H1 (cell line): ENCODE measurements at regions not wholly inside any gene's neighbourhood (a gene's known extent, or its start where the extent isn't known, plus 50 kb on each side); places are given as distances from the start of the nearest gene placed in this dataset.

Experiments used
- CTCF ChIA-PET: fragments of 300-600 bp; sonication (Branson Sonifier 250); formaldehyde crosslinking; loops from one replicate; lab custom pipeline; 2021; ENCODE audit not compliant: partially characterized antibody; lab: Charles Lee
- POLR2A ChIA-PET: fragments of 300-600 bp; sonication (Branson Sonifier 250); formaldehyde crosslinking; loops from one replicate; lab custom pipeline; 2021; ENCODE audit warnings: inconsistent platforms; ENCODE audit not compliant: partially characterized antibody; lab: Charles Lee
- DNase-seq, 2 experiments: peaks; one replicate each; pipeline versions ENCODE4 v3.0.0 to v3.0.0-alpha.2; 2010 to 2022; ENCODE audit warnings: low spot score in 2 of 2, low read depth in 1 of 2, mixed read lengths in 1 of 2
- FAIRE-seq: peaks from 2 replicates; lab custom pipeline; 2011; peaks lifted over from hg19 to GRCh38; lab: Jason Lieb, UNC
- H2AFZ ChIP-seq: 2 replicates; pipeline ENCODE4 v1.8.1; 2012; ENCODE audit warnings: low read length, inconsistent platforms
- H2AK5ac ChIP-seq: 2 replicates; pipeline ENCODE4 v1.6.1; 2013; ENCODE audit warnings: low read depth, low read length
- H2BK120ac ChIP-seq: replicated peaks from 2 replicates; pipeline ENCODE3; 2013; ENCODE audit warnings: low read depth, low read length, inconsistent platforms
- H2BK12ac ChIP-seq: 2 replicates; pipeline ENCODE4 v1.6.1; 2013; ENCODE audit warnings: low read depth, low read length
- H2BK15ac ChIP-seq: 2 replicates; pipeline ENCODE4 v1.6.1; 2013; ENCODE audit warnings: low read length
- H2BK20ac ChIP-seq: 2 replicates; pipeline ENCODE4 v1.6.1; 2013; ENCODE audit warnings: low read length
- H2BK5ac ChIP-seq: 2 replicates; pipeline ENCODE4 v1.6.1; 2013; ENCODE audit warnings: low read depth, low read length
- H3K14ac ChIP-seq: 2 replicates; pipeline ENCODE4 v1.6.1; 2013; ENCODE audit warnings: inconsistent platforms; ENCODE audit not compliant: insufficient read length
- H3K18ac ChIP-seq: 2 replicates; pipeline ENCODE4 v1.6.1; 2013; ENCODE audit warnings: low read length; ENCODE audit errors: extremely low read depth
- H3K23ac ChIP-seq: 2 replicates; pipeline ENCODE4 v1.6.1; 2013; ENCODE audit warnings: inconsistent platforms; ENCODE audit not compliant: insufficient read length
- H3K23me2 ChIP-seq: 2 replicates; pipeline ENCODE4 v1.6.1; 2013; ENCODE audit warnings: low read depth, low read length
- H3K27ac ChIP-seq: 2 replicates; pipeline ENCODE4 v1.6.1; 2011; ENCODE audit warnings: low read depth, low read length, inconsistent platforms
- H3K27me3 ChIP-seq, 4 experiments: replicated peaks in 1 of 4; 1 replicate in 1 of 4; 2 replicates in 3 of 4; pipeline versions ENCODE4 v1.6.1 to v1.8.1; 2011 to 2013; ENCODE audit warnings: low read length in 3 of 4, mild to moderate bottlenecking in 3 of 4, inconsistent platforms in 2 of 4, mixed read lengths in 2 of 4, moderate library complexity in 1 of 4; ENCODE audit not compliant: control insufficient read depth in 3 of 4, insufficient read depth in 3 of 4; ENCODE audit errors: extremely low read depth in 1 of 4
- H3K36me3 ChIP-seq, 4 experiments: 2 replicates each; pipeline versions ENCODE4 v1.6.1 to v1.8.1; 2011 to 2013; ENCODE audit warnings: mild to moderate bottlenecking in 4 of 4, low read length in 3 of 4, moderate library complexity in 2 of 4, control low read depth in 1 of 4, inconsistent platforms in 1 of 4; ENCODE audit not compliant: insufficient read depth in 4 of 4, control insufficient read depth in 2 of 4
- H3K4ac ChIP-seq: replicated peaks from 2 replicates; pipeline ENCODE3; 2013; ENCODE audit warnings: low read length, low read depth, mixed read lengths, inconsistent platforms; ENCODE audit not compliant: insufficient read length
- H3K4me1 ChIP-seq, 4 experiments: replicated peaks in 1 of 4; 1 replicate in 1 of 4; 2 replicates in 3 of 4; pipeline versions ENCODE4 v1.6.1 to v1.8.1; 2011 to 2013; ENCODE audit warnings: low read length in 3 of 4, inconsistent platforms in 2 of 4, mixed read lengths in 1 of 4; ENCODE audit not compliant: insufficient read depth in 4 of 4, control insufficient read depth in 3 of 4
- H3K4me2 ChIP-seq, 2 experiments: 2 replicates each; pipeline versions ENCODE4 v1.6.1 to v1.8.1; 2011 to 2013; ENCODE audit warnings: low read depth in 2 of 2, low read length in 2 of 2, control low read depth in 1 of 2, inconsistent platforms in 1 of 2, mild to moderate bottlenecking in 1 of 2; ENCODE audit not compliant: insufficient read depth in 1 of 2
- H3K4me3 ChIP-seq, 4 experiments: fragments of 200-600, 300-600 bp in 1 of 4; sonication (generic), shearing (Covaris generic), sonication (Bioruptor Twin) in 1 of 4; 2 replicates each; pipeline versions ENCODE4 v1.5.1 to v1.8.1; 2011 to 2016; ENCODE audit warnings: low read length in 4 of 4, low read depth in 3 of 4, control low read depth in 2 of 4, inconsistent platforms in 2 of 4, mild to moderate bottlenecking in 2 of 4, mixed read lengths in 1 of 4, moderate library complexity in 1 of 4; ENCODE audit not compliant: insufficient read depth in 2 of 4; ENCODE audit errors: extremely low read depth in 1 of 4
- H3K56ac ChIP-seq: replicated peaks from 2 replicates; pipeline ENCODE3; 2013; ENCODE audit warnings: low read depth, mild to moderate bottlenecking, mixed read lengths, low read length, inconsistent platforms; ENCODE audit not compliant: insufficient read length
- H3K79me1 ChIP-seq: 2 replicates; pipeline ENCODE4 v1.6.1; 2013; ENCODE audit warnings: low read depth, low read length, control low read depth
- H3K79me2 ChIP-seq, 2 experiments: 2 replicates each; pipeline versions ENCODE4 v1.6.1 to v1.8.1; 2012 to 2013; ENCODE audit warnings: low read length in 2 of 2, mild to moderate bottlenecking in 2 of 2, inconsistent platforms in 1 of 2; ENCODE audit not compliant: insufficient read depth in 2 of 2, control insufficient read depth in 1 of 2
- H3K9ac ChIP-seq, 4 experiments: replicated peaks in 1 of 4; 1 replicate in 1 of 4; 2 replicates in 3 of 4; pipeline versions ENCODE4 v1.6.1 to v1.8.1; 2011 to 2013; ENCODE audit warnings: low read depth in 3 of 4, low read length in 3 of 4, control low read depth in 2 of 4, mild to moderate bottlenecking in 2 of 4, moderate library complexity in 2 of 4, inconsistent platforms in 1 of 4; ENCODE audit errors: extremely low read depth in 1 of 4
- H3K9me3 ChIP-seq, 2 experiments: 2 replicates each; pipeline versions ENCODE4 v1.6.1 to v1.8.1; 2012 to 2013; ENCODE audit warnings: mild to moderate bottlenecking in 2 of 2, moderate library complexity in 2 of 2, control low read depth in 1 of 2, inconsistent platforms in 1 of 2, low read depth in 1 of 2, low read length in 1 of 2, mixed read lengths in 1 of 2; ENCODE audit not compliant: insufficient read depth in 2 of 2
- H4K20me1 ChIP-seq, 2 experiments: replicated peaks in 1 of 2; 2 replicates each; pipeline versions ENCODE3 to v1.8.1; 2011 to 2013; ENCODE audit warnings: inconsistent platforms in 2 of 2, low read length in 2 of 2, mild to moderate bottlenecking in 1 of 2; ENCODE audit not compliant: insufficient read depth in 2 of 2, control insufficient read depth in 1 of 2
- H4K5ac ChIP-seq: 2 replicates; pipeline ENCODE4 v1.6.1; 2013; ENCODE audit warnings: low read length, low read depth, mixed read lengths, inconsistent platforms; ENCODE audit not compliant: insufficient read length
- H4K8ac ChIP-seq: 2 replicates; pipeline ENCODE4 v1.8.0; 2013; ENCODE audit warnings: mild to moderate bottlenecking, moderate library complexity, low read length, inconsistent platforms; ENCODE audit not compliant: insufficient read depth; ENCODE audit errors: extremely low read depth
- H4K91ac ChIP-seq: replicated peaks from 2 replicates; pipeline ENCODE3; 2013; ENCODE audit warnings: low read length, mixed read lengths, inconsistent platforms; ENCODE audit not compliant: insufficient read length
- EGR1 ChIP-seq: IDR thresholded peaks from 2 replicates; pipeline ENCODE4 v1.6.1; 2011; ENCODE audit warnings: low read depth, low read length, borderline replicate concordance
- SP1 ChIP-seq: IDR thresholded peaks from 2 replicates; pipeline ENCODE4 v1.6.1; 2011; ENCODE audit warnings: low read depth, low read length
- WGBS, 2 experiments: shearing (Covaris generic) in 1 of 2; methylation state at CpG; one replicate each; pipeline versions ENCODE4 v1.1.6 to v1.1.7; 2013 to 2015; ENCODE audit warnings: low lambda C conversion rate in 2 of 2, mixed read lengths in 2 of 2, inconsistent platforms in 1 of 2, low coverage in 1 of 2, missing lambda C conversion rate in 1 of 2; ENCODE audit not compliant: insufficient replicate concordance in 2 of 2, insufficient coverage in 1 of 2, insufficient read length in 1 of 2; ENCODE audit errors: extremely low coverage in 1 of 2, missing lambda C conversion rate in 1 of 2; 5-methylcytosine and 5-hydroxymethylcytosine counted together

DNA sequence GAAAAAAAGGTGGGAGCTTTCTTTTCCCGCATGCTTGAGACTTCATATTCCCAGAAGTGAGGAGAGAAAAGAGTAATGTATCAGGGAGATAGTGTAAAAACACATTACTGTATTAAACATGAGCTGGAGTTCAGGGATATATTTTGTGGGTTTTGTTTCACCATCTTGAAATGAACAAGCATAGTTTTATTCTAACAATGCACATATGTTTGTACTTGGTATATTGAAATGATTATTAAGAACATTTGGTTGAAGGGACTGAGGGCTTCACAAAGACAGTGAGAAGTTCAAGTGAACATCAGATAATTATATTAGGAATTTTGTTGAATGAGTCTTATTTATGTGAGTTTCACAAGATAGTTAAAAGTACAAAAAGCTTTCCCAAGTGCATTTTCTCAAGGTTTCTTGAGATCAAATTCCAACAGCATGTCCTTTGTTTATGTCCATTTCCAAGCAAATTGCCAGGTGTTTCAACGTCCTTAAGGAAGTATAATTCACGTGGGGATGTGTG, 368.8 kb downstream of the ANKRD50 start:
- Histone ChIP-seq H3K36me3 (no peaks in the 10 kb centered on the region), H3K4ac (no peak overlapping the region), H3K27me3 (no peaks in the 10 kb centered on the region), H3K9ac (no peak overlapping the region), H3K23ac (no peak overlapping the region), H4K20me1 (no peaks in the 10 kb centered on the region), H2BK20ac (no peak overlapping the region), H3K23me2 (no peaks in the 10 kb centered on the region), H4K91ac (no peak overlapping the region), H3K9me3 (peaks cover 0 to 6% of the 10 kb centered on the region in 2 experiments; a peak in 1 of 4 replicates), H3K56ac (no peak overlapping the region), H3K79me1 (no peaks in the 10 kb centered on the region), H2BK12ac (no peak overlapping the region), H4K8ac (no peak overlapping the region), H2BK5ac (no peak overlapping the region), H4K5ac (no peak overlapping the region), H2BK120ac (no peak overlapping the region), H2AFZ (no peak overlapping the region), H3K18ac (no peak overlapping the region), H3K4me1 (no peaks in the 10 kb centered on the region), H3K4me2 (no peak overlapping the region), H2BK15ac (no peak overlapping the region), H3K79me2 (no peaks in the 10 kb centered on the region), H3K14ac (no peak overlapping the region), H3K27ac (no peak overlapping the region), H3K4me3 (no peak overlapping the region), H2AK5ac (no peak overlapping the region)
- FAIRE-seq (no peak), DNase-seq (no peak)
- ChIA-PET POLR2A (no interaction called here), CTCF (interaction anchor here (1.0 to 2.3 kb wide), 2 partner anchors 10 to 940 kb away, joined by 3 to 8 read pairs; no protein-coding TSS in a partner anchor)
- 77% methylated on average over 3 of the region's 3 CpGs; no CpG with 5 or more reads in 1 of the 2 experiments for WGBS, 2 experiments
- TF ChIP-seq EGR1 (no peak), SP1 (no peak)
